ENCODE measurements at regions not wholly inside any gene's neighbourhood (a gene's known extent, or its start where the extent isn't known, plus 50 kb on each side); places are given as distances from the start of the nearest gene placed in this dataset.

- TF ChIP-seq POLR2A (IDR thresholded peaks at IDR 0.05) (no peak), CTCF (IDR thresholded peaks at IDR 0.05) (no peak)
Measured at GRCh38 chr5:124457101-124457500, 289.3 kb downstream of the ZNF608 start.
